Fibroblast of lung (primary cell): ENCODE measurements at regions not wholly inside any gene's neighbourhood (a gene's known extent, or its start where the extent isn't known, plus 50 kb on each side); places are given as distances from the start of the nearest gene placed in this dataset.

Source experiments
- DNase-seq, 2 donors: peaks; one replicate each; pipeline versions ENCODE4 v3.0.0 to v3.0.0-alpha.2; 2010; ENCODE audit warnings: low read depth in 2 of 2
- H2AFZ ChIP-seq: 2 replicates; pipeline ENCODE4 v1.5.1; 2012; ENCODE audit warnings: low read length, control low read depth, inconsistent platforms
- H3K27ac ChIP-seq: 2 replicates; pipeline ENCODE4 v1.5.1; 2011; ENCODE audit warnings: low read length, control low read depth; ENCODE audit not compliant: insufficient read depth
- H3K27me3 ChIP-seq: 2 replicates; pipeline ENCODE4 v1.5.1; 2011; ENCODE audit warnings: mild to moderate bottlenecking, low read length; ENCODE audit not compliant: control insufficient read depth, insufficient read depth
- H3K36me3 ChIP-seq: 2 replicates; pipeline ENCODE4 v1.5.1; 2011; ENCODE audit warnings: low read length; ENCODE audit not compliant: control insufficient read depth, insufficient read depth
- H3K4me1 ChIP-seq: 2 replicates; pipeline ENCODE4 v1.5.1; 2011; ENCODE audit warnings: low read length; ENCODE audit not compliant: control insufficient read depth, insufficient read depth; ENCODE audit errors: extremely low read depth
- H3K4me2 ChIP-seq: 2 replicates; pipeline ENCODE4 v1.5.1; 2011; ENCODE audit warnings: low read length, control low read depth; ENCODE audit not compliant: insufficient read depth; ENCODE audit errors: extremely low read depth
- H3K4me3 ChIP-seq, 4 experiments: fragments of 200-600 bp in 1 of 4; sonication (generic) in 1 of 4; replicated peaks in 1 of 4; 2 replicates each; pipeline ENCODE4 v1.5.1; 2011 to 2016; ENCODE audit warnings: low read length in 4 of 4, low read depth in 3 of 4, mild to moderate bottlenecking in 3 of 4, control low read depth in 2 of 4, inconsistent platforms in 1 of 4, mixed read lengths in 1 of 4; ENCODE audit not compliant: insufficient read depth in 1 of 4; ENCODE audit errors: control extremely low read depth in 1 of 4
- H3K79me2 ChIP-seq: 2 replicates; pipeline ENCODE4 v1.5.1; 2012; ENCODE audit warnings: mild to moderate bottlenecking, low read length, inconsistent platforms; ENCODE audit not compliant: control insufficient read depth, insufficient read depth
- H3K9ac ChIP-seq: 2 replicates; pipeline ENCODE4 v1.5.1; 2011; ENCODE audit warnings: mild to moderate bottlenecking, low read length, control low read depth; ENCODE audit not compliant: insufficient read depth
- H3K9me3 ChIP-seq: 2 replicates; pipeline ENCODE4 v1.5.1; 2012; ENCODE audit warnings: low read depth, low read length; ENCODE audit not compliant: control insufficient read depth, insufficient read depth
- H4K20me1 ChIP-seq: 2 replicates; pipeline ENCODE4 v1.5.1; 2011; ENCODE audit warnings: low read length; ENCODE audit not compliant: control insufficient read depth, insufficient read depth; ENCODE audit errors: extremely low read depth
- EZH2 ChIP-seq: IDR thresholded peaks from 2 replicates; pipeline ENCODE4 v1.5.1; 2012; ENCODE audit warnings: low read length, control low read depth, mild to moderate bottlenecking; ENCODE audit errors: missing control alignments
- TF ChIP-seq, protein P1 (sequence below), 2 donors: IDR thresholded peaks in 1 of 2; conservative IDR thresholded peaks in 1 of 2; 1 replicate in 1 of 2; 2 replicates in 1 of 2; pipeline ENCODE4 v1.5.1; 2011 to 2012; ENCODE audit warnings: low read length in 2 of 2, control low read depth in 1 of 2, inconsistent platforms in 1 of 2, low read depth in 1 of 2, mild to moderate bottlenecking in 1 of 2

DNA sequence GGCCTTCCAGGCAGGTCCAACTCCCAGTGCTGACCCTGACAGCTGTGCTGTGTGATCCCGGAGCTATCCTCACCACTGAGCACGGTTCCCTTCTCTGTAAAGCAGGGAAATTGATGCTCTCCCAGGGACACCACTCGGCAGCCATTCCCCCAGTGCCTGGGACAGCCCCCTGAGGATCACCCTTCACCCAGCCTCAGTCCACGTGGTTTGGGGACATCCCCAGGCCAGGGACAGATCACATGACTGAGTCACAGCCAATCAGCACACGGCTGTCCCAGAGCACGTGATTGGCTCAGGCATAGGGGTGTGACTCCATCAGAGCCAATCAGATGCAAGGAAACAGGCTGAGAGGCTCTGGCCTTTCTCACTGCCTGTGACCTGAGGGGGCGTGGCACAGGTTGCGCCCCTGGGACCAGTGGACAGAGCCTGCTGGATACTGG, 68.8 kb upstream of the SFSWAP start:
- H3K4me2 ChIP-seq: no peak overlapping the region
- no peaks in the 10 kb centered on the region for H3K27me3 ChIP-seq
- no peak overlapping the region for H2AFZ ChIP-seq
- no peak overlapping the region for H3K4me3 ChIP-seq
- H3K79me2 ChIP-seq: no peaks in the 10 kb centered on the region
- H3K36me3 ChIP-seq: no peaks in the 10 kb centered on the region
- no peak overlapping the region for H3K27ac ChIP-seq
- H3K4me1 ChIP-seq: no peaks in the 10 kb centered on the region
- H3K9me3 ChIP-seq: no peaks in the 10 kb centered on the region
- H4K20me1 ChIP-seq: no peaks in the 10 kb centered on the region
- DNase-seq: no peak
- H3K9ac ChIP-seq: no peak overlapping the region
- TF ChIP-seq, protein P1, sequence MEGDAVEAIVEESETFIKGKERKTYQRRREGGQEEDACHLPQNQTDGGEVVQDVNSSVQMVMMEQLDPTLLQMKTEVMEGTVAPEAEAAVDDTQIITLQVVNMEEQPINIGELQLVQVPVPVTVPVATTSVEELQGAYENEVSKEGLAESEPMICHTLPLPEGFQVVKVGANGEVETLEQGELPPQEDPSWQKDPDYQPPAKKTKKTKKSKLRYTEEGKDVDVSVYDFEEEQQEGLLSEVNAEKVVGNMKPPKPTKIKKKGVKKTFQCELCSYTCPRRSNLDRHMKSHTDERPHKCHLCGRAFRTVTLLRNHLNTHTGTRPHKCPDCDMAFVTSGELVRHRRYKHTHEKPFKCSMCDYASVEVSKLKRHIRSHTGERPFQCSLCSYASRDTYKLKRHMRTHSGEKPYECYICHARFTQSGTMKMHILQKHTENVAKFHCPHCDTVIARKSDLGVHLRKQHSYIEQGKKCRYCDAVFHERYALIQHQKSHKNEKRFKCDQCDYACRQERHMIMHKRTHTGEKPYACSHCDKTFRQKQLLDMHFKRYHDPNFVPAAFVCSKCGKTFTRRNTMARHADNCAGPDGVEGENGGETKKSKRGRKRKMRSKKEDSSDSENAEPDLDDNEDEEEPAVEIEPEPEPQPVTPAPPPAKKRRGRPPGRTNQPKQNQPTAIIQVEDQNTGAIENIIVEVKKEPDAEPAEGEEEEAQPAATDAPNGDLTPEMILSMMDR (conservative IDR thresholded peaks at IDR 0.05 in 1 of 2, IDR thresholded peaks at IDR 0.05 in 1 of 2; ENCODE audit: low read depth in 1 of 2, low read length in 2 of 2): no peak
- no peak for TF ChIP-seq EZH2

DNA sequence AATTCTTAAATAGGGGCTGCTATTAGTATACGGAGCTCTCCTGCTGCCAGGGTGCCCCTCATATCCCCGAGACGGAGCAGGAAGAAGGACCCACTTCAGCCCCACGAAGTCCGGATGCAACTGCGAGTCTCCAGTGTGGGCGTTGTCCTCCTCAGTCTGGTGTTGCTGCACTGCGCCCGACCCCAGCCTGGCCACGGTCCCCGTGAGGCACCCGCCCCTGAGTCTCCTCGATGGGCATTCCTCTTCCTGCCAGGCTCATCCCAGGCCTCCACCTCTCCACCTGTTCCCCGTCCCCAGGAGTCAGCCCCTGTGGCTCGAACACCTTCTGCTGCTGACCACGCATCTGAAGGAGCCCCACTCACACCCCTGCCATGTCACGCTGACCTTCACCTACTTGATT, 68.1 kb upstream of the SFSWAP start:
- Histone ChIP-seq H3K4me2 (no peak overlapping the region), H3K4me3 (no peak overlapping the region), H3K9ac (no peak overlapping the region), H4K20me1 (no peaks in the 10 kb centered on the region), H3K9me3 (no peaks in the 10 kb centered on the region), H3K4me1 (no peaks in the 10 kb centered on the region), H3K36me3 (no peaks in the 10 kb centered on the region), H3K27me3 (no peaks in the 10 kb centered on the region), H3K27ac (no peak overlapping the region), H3K79me2 (no peaks in the 10 kb centered on the region), H2AFZ (no peak overlapping the region)
- TF ChIP-seq EZH2: no peak
- TF ChIP-seq, protein P1 (conservative IDR thresholded peaks at IDR 0.05 in 1 of 2, IDR thresholded peaks at IDR 0.05 in 1 of 2; ENCODE audit: low read depth in 1 of 2, low read length in 2 of 2): no peak
- DNase-seq: no peak

DNA sequence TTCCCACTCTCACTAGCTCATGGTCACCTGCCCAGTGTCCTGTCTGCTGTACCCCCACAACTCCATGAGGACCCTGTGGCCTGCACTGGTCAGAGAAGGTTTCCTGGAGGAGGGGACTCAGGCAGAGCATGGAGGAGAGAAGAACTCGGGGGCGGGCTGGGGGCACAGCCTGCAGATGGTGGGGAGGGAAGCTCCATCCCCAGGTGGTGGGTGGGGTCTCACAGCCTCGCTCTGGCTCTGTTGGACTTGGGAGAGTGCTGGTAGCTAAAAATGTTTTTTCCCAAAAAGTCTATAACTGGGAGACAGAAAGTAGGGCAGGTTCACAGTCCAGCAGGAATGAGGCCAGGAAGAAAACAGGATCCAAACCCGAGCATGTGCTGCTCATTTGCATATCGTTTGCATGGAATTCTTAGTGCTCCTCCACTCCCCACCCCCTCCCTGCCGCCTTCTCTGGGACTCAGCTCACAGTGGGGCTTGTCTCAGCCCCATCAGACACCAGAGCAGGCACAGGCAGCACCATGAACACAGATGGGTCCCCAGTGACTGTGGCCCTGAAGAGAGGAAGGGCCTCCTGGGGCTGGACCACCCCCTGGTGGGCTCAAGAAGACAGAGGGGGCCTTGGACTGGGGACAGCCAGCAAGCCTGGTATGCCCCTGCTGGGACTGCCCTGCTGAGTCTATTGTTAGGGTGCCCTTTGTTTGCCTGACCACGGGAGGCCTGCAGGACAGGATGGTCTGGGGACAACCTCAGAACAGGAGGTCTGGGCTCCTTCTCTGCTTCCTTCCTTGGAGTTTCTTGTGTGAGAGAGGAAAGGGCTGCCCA, 67.0 kb upstream of the SFSWAP start:
- H3K36me3 ChIP-seq: no peaks in the 10 kb centered on the region
- TF ChIP-seq, protein P1 (conservative IDR thresholded peaks at IDR 0.05 in 1 of 2, IDR thresholded peaks at IDR 0.05 in 1 of 2; ENCODE audit: low read depth in 1 of 2, low read length in 2 of 2): no peak
- TF ChIP-seq EZH2: no peak
- no peaks in the 10 kb centered on the region for H3K4me1 ChIP-seq
- DNase-seq: no peak
- no peak overlapping the region for H2AFZ ChIP-seq
- no peak overlapping the region for H3K4me3 ChIP-seq
- no peaks in the 10 kb centered on the region for H3K9me3 ChIP-seq
- H3K9ac ChIP-seq: no peak overlapping the region
- H3K79me2 ChIP-seq: no peaks in the 10 kb centered on the region
- H4K20me1 ChIP-seq: no peaks in the 10 kb centered on the region
- no peak overlapping the region for H3K4me2 ChIP-seq
- H3K27ac ChIP-seq: no peak overlapping the region
- no peaks in the 10 kb centered on the region for H3K27me3 ChIP-seq
